NOMO-1 (cell line): ENCODE measurements at regions not wholly inside any gene's neighbourhood (a gene's known extent, or its start where the extent isn't known, plus 50 kb on each side); places are given as distances from the start of the nearest gene placed in this dataset.
"Not testable (repeated sequence)": the region's sequence is repeated elsewhere in the genome, so short reads cannot be mapped to it uniquely, and the experiment has no call there.

ENCODE experiments used
- DNase-seq, 2 experiments: peaks; one replicate each; lab custom pipeline; 2025; ENCODE audit not compliant: unreplicated experiment in 2 of 2; lab: John Stamatoyannopoulos, UW

- DNase-seq = peak; percentile 73 to 88
These were observed 566.9 kb upstream of the ANO5 start for GRCh38 chr11:21625982-21626381.

DNA sequence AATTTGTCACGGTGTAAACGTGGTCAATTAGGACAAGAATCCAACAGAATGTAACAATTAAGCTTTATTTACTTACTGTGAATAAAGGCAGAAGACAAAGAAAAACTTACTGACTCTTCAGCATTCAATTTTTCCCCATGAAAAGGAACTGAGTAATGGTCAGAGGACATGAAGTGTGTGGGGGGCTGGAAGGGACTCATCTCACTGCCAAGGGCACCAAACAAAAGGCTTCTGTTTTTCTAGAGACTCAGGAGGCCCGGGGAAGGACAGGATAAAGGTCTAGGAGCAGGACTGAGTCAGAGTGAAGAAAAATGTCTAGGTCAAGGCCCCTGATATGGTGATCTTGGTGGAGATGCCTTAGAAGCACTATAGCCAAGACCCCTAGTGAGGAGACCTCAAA is 564.2 kb upstream of the ANO5 start:
- DNase-seq = no peak

DNA sequence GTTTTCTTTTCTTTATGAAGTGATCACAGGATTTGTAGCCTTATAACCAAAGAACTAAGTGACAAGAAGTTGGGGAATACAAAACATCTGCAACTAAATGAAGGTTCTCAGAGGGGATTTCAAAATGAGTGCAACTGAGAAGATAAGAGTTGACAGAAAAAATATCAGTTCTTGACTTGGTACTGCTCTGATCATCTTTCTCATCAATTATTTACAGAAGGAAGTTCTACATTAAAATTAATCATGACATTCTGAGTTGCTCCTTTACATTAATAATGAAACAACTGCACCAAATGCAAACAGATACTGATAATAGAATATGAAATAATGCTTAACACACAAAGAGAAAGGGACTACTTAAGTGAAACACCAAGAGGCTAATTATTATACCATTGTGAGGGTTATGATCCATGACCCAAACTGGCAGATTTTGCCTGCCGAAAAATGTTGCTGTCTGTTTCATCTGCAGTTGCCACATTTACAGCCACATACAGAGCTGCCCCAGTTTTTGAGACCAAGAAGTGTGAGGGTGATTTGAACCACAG is 561.9 kb upstream of the ANO5 start:
- DNase-seq = no peak

DNA sequence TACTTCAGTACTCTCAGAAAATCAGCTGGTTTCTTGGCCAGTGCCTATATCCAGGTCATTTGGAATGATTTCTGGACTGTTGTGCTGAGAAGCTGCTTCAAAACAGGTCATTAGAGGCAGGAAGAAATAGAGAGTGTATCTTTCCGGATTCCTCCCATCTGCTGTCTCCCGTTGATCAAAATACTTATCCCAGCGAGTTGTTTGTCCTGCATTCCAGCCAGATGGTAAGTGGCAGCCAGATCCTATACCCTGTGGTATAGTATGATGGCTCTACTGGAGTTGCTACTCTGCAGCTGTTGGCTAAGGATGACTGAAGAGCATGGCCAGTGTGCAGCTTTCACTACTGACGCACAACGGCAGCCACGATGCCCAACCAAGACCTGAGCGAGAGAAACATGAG is 560.9 kb upstream of the ANO5 start:
- DNase-seq = no peak

GRCh38 chr11:21634491-21634890 is 558.4 kb upstream of the ANO5 start:
- DNase-seq = no peak

- peak in 1 of 2 experiments; percentile 8 for DNase-seq
These were observed 557.9 kb upstream of the ANO5 start for GRCh38 chr11:21634956-21635355.

DNA sequence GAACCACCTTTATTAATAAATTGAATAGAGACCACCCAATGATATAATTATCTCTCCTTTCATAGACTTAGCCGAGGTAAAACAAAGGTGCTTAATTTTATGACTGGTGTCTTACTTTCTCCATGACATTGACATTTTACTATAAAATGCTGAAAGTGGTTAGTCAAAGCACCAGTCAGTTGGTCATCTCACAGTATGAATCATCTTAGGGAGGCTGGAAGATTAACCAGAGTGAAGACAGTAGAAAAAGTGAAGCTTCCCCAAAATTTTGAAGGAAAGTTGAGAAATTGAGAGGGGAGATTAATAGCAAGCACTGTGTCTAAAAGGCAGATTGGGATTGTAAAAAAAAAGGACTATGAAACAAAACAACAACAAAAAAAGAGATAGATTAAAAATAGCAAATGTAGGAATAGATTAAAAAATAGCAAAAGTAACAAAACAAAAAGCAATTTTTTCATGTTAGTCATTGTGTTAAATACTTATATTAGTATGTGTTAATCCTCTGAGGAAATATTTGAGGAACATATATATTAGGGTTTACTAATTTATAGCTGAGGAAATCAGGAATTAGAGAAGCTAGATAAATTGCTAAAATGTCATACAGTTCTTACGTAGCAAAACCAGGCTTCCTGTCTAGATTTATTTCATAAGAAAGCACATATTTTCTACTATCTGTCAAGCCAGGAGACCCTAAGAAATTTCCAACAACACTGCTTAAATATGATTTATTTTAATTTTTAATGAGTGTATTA is 557.3 kb upstream of the ANO5 start:
- DNase-seq = peak; percentile 7 to 54

DNA sequence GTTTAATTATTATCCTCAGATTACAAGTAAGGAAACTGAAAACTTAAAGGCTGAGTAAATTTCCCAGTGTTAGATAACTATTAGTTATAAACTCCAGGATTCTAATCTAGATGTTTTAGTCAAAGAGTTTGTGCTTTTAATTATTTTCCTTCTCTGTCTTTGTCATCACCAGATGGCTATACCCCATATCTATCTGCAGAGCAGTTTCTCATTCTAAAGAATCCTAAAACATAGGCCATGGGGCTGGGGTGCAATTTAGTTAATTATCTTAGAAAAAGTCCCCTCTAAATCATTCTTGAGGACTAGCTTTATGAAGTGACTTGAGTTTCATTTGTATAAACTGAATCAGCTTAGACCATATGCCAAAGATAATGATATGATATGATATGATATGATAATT is 556.3 kb upstream of the ANO5 start:
- no peak for DNase-seq

DNA sequence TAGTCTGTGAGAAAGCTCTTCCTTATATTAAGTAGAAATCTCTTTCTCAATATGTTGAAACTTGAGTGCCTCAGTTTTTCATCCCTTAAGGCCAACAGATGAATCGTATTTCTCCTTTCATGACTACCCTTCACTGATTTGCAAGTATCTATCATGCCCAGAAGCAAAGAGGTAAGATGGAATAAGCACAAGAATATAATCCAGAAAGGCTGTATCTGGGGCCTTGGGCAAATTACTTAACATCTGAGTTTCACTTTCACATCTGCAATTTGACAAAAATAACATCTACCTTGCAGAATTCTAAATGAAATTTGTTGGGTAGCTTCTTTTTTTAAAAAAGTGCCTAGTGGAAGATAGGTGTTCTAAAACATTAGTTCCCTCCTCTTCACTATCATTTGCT is 552.4 kb upstream of the ANO5 start:
- peak; percentile 61 to 63 for DNase-seq

- no peak for DNase-seq
These were observed 551.0 kb upstream of the ANO5 start for GRCh38 chr11:21641869-21642268.

DNA sequence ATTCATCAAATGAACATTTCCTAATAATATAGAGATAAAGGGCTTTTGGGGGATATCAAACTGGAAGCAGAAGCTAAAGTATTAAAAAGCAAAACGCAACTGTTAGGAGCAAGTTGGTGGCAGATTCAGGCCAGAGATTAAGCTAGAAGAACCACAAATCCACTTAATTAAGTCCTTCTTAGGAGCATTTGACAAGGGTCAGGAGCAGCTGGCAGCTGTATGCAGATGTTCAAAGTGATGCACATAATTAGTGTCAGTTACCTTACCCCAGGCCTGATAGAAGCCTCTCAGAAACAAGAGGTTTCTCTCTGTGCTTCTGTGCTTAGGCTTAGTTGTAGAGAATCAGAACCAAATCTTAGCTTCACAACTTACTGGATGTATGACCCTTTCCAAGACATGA is 546.5 kb upstream of the ANO5 start:
- DNase-seq = no peak

- DNase-seq = no peak
These were observed 541.9 kb upstream of the ANO5 start for GRCh38 chr11:21650961-21651360.

DNA sequence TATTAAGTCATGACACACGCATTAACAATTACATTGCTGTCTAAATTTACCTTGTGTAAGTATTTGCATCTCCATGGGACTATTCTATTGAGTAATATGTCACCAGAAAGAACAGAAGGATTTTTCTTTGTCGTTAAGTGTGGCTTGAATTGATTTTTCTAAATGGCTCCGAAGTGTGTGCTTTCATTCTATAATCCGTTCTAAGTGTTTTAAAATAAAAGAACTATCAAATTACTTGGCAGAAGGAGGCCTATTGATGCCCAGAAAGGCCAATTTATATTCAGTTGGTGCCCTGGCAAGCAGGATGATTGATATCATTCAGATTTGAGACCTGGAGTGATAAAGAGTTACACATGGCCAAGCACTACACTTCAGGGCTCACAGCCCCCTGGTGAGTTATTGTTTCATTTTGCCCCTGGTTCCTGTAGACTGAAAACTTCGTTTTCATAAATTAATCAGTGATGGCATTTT is 538.9 kb upstream of the ANO5 start:
- DNase-seq = no peak

GRCh38 chr11:21656065-21656464 is 536.8 kb upstream of the ANO5 start:
- no peak for DNase-seq

GRCh38 chr11:21658654-21659193 is 534.2 kb upstream of the ANO5 start:
- no peak for DNase-seq

DNA sequence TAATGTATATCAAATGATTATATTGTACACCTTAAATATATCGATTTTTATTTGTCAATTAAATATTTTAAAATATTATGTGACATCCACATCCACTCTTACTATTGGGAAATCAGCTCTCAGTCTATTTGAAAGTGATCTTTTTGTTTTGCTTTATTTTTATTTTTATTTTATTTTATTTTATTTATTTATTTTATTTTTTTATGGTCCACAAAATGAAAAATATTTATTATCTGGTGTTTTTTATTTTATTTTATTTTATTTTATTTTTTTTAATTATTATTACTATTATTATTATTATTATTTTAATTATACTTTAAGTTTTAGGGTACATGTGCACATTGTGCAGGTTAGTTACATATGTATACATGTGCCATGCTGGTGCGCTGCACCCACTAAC is 533.5 kb upstream of the ANO5 start:
- DNase-seq = not testable (repeated sequence)

DNA sequence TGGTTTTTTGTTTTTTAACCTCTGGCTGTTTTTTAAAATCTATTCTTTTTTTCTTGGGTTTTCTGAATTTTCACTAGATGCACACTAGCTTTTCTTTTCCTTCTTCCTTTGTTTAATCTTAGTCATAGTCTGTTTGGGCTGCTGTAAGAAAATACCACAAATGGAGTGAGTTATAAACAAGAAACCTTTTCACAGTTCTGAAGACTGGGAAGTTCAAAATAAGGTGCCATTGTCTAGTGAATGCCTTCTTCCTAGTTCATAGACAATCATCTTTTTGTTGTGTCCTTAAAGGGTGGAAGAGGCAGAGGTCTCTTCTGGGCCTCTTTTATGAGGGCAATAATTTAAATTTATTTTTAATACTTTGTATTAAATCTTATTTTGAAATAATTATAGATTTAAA is 532.9 kb upstream of the ANO5 start:
- no peak for DNase-seq

GRCh38 chr11:21675049-21675616 is 517.8 kb upstream of the ANO5 start:
- DNase-seq = no peak

DNA sequence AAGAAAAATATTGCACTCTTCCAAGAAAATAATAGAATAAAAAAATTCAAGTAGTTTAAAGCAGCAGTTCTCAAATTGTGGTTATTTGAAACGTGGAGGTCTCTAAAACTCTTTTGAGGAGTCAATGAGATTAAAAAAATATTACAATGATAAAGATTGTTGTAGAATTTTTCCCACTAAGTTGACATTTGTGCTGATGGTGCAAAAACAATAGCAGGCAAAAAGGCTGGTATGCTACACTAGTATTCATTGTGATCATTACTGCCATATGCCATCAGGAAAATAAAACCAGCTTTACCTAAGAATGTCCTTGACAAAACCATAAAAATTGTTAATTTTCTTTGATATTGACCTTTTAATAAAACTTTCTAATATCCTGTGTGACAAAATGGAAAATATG is 505.2 kb upstream of the ANO5 start:
- no peak for DNase-seq

DNA sequence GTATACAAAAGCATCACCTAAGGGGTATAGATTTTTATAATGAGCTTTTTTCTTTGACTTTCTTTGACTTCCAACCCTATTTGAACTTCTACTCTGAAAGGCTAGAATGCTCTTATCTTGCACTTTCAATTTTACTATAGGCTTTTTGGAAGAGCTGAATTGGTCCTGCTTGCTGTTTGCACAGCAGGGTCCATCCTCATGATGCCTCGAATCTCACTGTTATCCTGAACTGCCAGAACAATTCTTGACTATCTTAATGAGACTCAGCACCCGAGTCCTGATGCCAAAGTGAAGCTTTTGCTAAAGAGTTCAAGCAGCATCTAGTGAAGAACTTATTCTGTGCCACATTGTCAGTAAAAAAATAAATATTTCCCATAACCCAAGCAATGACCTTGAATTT is 488.3 kb upstream of the ANO5 start:
- no peak for DNase-seq

- DNase-seq = no peak
These were observed 485.7 kb upstream of the ANO5 start for GRCh38 chr11:21707116-21707739.

DNA sequence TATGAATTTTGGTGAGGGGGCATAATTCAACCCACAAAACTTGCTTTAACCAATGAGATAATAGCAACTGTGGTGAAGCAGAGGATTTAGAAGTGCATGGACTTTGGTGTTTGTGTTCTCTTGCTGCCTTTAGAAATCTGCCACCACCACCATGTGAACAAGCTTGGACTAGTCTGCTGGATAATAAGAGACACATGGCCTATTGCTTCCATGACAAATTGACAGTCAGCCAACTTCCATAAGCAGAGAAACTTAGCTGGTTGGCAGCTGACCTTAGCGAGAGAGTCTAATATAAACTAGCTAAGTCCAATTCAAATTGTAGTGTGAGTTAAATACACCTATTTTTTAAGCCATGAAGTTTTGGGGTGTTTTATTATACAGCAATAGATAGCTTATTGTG is 482.1 kb upstream of the ANO5 start:
- no peak for DNase-seq
